ENCODE measurements at regions not wholly inside any gene's neighbourhood (a gene's known extent, or its start where the extent isn't known, plus 50 kb on each side); places are given as distances from the start of the nearest gene placed in this dataset.
A peak's percentile ranks its signal among the peaks of the same experiment; 100 is the strongest.
"Not testable (repeated sequence)": the region's sequence is repeated elsewhere in the genome, so short reads cannot be mapped to it uniquely, and the experiment has no call there.

DNA sequence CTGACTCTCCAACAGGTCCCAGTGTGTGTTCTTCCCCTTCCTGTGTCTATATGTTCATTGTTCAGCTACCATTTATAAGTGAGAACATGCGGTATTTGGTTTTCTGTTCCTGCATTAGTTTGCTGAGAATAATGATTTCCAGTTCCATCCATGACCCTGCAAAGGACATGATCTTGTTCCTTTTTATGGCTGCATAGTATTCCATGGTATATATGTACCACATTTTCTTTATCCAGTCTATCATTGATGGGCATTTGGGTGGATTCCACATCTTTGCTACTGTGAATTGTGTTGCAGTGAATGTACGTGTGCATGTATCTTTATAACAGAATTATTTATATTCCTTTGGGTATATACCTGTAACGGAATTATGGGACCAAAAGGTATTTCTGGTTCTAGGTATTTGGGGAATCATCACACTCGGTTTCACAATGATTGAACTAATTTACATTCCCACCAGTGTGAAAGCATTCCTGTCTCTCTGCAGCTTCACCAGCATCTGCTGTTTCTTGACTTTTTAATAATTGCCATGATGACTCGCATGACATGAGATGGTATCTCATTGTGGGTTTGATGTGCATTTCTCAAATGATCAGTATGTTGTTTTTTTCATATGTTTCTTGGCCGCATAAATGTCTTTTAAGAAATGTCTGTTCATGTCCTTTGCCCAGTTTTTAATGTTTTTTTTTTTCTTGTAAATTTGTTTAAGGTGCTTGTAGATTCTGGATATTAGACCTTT lies 60.2 kb downstream of the LSMEM1 start:
- DNase-seq (ENCODE audit: low spot score) = no peak

DNA sequence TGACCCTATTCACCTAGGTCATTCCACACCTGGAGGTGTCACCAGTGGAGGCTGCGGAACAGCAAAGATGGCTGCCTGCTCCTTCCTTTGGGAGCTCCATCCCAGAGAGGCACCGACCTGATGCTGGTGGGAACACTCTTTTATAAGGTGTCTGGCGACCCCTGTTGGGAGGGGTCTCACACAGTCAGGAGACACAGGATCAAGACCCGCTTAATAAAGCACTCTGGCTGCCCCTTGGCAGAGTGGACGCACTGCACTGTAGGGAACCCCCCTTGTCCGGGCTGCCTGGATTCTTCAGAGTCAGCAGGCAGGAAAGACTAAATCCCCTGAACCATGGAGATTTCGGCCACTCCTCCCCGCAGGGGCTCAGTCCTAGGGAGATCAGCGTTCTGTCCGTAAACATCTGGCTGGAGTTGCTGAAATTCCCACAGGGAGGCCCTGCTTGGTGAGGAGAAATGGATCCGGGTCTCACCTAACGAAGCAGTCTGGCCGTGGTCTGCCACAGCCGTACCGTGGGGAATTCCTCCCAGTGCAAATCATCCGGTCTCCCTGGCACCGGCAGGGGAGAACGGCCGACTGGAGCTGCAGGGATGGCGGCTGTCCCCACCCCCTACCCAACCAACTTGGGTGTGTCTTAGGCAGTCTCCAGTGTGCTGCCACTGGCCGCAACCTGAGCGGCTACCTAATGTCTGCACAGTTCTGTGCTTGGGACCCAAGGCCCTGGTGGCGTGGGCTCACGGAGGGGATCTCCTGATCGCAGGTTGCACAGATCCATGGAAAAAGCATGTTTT lies 66.1 kb downstream of the LSMEM1 start:
- DNase-seq (ENCODE audit: low spot score) = no peak

DNA sequence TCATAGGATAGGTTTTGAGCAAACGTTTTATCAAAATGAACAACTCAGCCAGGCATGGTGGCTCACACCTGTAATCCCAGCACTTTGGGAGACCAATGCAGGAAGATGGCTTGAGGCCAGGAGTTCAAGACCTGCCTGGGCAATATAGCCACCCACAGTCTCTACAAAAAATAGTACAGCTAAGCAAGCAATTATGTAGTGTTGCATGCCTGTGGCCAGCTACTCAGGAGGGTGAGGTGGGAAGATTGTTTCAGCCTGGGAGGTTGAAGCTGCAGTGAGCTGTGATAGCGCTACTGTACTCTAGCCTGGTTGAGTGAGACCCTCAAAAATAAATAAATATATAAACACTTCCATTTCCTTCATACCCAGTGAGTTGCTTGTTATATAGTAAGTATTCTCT lies 67.1 kb downstream of the LSMEM1 start:
- DNase-seq (ENCODE audit: low spot score) = no peak

DNA sequence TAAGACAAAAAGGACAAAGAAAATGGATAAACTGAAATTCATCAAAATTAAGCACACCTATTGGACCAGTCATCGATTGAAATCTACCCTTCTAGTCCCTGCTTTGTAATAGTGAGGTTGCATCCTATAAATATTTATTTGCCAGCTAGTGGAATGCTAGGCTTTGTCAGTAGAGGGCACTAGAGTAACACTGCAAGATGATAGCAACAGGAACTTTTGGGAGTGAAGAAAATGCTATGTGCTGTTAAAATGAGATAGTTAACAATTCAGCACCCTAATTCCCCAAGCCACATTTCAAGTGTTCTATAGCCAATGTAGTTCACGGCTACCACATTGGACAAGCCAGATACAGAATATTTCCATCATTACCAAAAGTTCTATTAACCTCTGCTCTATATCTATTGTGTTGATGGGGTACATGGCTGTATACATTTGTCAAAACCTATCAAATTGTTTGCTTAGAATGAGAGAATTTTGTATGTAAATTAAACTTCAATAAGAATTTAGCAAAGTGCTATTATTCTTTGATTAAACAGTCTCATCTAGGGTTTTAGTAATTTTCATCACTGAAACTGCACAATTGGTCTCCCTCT lies 69.8 kb downstream of the LSMEM1 start:
- DNase-seq (ENCODE audit: low spot score) = peak; percentile 52

DNA sequence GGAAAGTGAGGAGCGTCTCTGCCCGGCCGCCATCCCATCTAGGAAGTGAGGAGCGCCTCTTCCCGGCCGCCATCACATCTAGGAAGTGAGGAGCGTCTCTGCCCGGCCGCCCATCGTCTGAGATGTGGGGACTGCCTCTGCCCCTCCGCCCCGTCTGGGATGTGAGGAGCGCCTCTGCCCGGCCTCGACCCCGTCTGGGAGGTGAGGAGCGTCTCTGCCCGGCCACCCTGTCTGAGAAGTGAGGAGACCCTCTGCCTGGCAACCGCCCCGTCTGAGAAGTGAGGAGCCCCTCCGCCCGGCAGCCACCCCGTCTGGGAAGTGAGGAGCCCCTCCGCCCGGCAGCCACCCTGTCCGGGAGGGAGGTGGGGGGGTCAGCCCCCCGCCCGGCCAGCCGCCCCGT lies 70.7 kb downstream of the LSMEM1 start:
- not testable (repeated sequence) for DNase-seq (ENCODE audit: low spot score)

DNA sequence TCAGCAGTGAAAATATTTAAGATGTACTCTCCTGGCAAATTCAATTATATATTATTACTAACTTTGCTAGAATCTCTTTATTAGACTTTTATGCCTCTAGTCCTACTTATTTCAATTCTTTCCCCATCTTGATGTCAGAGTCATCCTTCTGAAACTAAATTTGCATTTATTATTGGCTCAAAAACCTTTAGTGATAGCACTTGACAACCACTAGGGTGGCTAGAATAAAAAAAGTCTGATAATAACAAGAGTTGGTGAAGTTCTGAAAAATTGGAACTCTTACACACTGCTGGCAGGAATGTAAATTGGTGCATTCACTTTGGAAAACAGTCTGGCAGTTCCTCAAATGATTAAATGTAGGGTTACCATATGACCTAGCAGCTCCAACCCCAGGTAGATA lies 73.8 kb downstream of the LSMEM1 start:
- no peak for DNase-seq (ENCODE audit: low spot score)

DNA sequence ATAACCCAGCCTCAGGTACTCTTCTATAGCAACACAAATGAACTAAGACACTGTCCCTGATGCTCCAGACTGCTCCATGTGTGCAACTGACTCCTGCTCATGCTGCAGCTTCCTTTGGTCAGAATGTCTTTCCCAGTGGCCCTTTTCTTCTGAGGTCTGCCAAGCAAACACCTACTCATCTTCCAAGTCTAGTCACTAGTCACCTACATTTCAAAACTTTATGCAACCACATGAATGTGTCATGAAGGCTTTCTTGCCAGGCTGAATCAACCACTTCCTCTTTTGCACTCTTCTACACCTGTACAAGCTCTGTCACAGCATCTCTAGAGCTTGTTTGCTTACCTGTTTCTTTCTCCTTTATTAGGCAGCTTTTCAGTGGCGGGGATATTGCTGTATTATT lies 75.8 kb downstream of the LSMEM1 start:
- DNase-seq (ENCODE audit: low spot score) = no peak

DNA sequence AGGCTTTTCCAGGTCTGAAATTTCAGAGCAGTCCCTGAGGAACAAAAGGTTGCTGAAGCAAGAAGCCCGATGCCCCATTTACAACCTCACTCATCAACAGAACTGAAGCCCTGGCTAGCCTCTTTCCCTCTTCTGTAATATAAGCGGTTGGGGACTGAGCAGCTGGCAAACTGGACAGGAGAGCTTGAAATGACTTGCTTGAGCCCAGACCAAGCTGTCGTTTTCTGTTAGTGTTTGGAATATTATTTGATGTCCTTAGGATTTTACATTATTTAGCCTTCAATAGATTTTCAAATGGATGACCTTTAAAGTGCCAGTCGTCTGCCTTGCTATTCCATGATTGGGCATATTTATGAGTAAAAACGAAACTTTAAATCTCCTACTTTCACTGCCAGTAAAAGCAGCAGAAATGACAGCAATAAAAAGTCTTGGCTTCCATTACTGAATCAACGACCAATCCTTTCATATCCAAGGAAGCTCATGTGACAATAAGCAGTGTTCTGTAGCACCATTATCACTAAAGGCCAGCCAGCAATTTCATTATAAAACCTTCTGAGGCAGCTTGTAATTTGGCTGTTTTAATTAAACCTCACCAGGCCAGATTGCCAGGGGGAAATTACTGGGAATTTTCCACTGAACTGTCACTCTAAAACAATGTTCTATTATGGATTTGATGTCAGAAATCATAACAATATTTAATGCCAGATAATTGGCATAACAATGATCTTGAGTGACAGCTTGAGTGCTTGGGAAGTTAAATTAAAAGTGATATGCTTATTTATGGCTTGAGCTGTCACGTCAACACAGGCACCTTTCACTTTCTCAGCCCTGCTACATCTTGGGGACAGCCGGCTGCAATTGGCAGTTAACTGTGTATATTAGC lies 85.9 kb downstream of the LSMEM1 start:
- no peak for DNase-seq (ENCODE audit: low spot score)

DNA sequence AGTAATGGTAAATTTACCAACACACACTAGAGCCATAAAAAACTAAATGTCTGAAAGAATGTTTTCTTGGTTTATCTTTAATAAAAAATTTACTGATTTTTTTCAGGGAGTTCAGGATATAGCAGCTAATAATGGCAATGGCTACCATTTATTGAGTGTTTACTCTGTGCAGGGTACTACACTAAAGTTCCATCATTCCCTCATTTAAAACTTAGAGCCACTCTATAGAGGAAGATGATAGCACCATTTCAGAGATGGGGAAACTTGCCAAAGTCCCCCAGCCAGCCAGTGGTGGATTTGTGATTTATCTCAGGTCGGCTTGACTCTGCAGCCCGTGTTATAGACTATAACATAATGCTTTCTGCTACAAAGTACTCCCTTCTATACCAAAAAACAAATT lies 86.6 kb downstream of the LSMEM1 start:
- no peak for DNase-seq (ENCODE audit: low spot score)

DNA sequence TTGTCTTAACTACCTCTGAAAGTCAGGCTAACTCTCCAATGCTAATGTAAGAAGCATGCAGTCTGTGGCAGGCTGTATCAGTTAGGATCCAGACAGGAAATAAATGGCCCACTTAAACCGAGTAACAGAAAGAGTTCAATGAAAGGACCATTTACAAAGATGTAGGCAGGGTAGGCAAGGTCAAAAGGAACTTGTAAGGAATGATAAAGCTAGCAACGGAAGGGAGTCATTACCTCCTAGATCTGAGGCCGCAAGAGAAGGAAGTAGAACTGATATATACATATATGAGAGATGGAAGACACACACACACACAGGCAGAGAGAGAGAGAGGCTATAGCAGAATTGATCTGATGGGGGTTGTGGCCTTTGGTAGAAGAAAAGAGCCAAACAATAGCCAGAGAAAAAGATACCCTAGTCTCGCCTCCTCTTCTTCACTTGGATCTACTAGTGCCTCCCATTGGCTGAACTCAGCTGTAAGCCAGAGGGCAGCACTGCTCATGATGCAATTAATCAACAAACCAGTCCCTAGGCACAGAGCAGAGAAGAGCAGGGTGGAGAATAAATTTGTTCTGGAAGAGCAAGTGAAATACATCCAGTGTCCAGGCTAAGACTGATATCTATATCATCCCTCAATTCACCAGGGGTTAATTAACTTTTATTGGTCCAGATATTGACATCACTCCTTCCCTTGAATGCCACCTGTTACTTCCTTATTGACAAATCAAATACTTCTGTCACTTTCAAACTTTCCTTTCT lies 91.2 kb downstream of the LSMEM1 start:
- no peak for DNase-seq (ENCODE audit: low spot score)

DNA sequence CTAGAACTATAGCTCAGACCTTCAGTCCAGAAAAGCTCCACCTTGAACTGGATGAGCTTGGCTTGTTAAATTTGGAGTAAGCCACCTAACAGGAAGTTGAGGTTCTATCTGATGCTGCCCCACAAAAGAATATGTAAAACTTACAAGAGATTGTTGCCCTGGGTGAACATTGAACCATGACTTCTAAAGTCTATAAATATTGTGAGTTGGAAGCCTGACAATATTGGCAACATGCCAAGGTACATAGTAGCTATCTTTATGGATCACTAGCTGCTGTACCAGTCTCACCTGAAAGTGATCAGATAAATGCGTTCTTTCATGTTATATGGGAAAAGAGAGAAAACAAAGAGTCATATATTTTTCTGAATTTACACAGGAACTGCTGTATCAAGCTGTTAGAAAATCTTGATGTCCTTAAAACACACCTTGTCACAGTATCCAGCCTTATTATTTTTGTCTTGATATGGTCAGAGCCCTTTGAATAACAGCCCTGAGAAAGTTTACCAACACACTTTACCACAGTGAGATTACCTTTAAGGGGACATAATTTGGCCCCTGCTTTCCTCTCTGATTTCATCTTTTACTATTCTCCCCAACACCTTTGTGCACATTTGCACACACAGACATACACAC lies 92.0 kb downstream of the LSMEM1 start:
- DNase-seq (ENCODE audit: low spot score) = no peak

DNA sequence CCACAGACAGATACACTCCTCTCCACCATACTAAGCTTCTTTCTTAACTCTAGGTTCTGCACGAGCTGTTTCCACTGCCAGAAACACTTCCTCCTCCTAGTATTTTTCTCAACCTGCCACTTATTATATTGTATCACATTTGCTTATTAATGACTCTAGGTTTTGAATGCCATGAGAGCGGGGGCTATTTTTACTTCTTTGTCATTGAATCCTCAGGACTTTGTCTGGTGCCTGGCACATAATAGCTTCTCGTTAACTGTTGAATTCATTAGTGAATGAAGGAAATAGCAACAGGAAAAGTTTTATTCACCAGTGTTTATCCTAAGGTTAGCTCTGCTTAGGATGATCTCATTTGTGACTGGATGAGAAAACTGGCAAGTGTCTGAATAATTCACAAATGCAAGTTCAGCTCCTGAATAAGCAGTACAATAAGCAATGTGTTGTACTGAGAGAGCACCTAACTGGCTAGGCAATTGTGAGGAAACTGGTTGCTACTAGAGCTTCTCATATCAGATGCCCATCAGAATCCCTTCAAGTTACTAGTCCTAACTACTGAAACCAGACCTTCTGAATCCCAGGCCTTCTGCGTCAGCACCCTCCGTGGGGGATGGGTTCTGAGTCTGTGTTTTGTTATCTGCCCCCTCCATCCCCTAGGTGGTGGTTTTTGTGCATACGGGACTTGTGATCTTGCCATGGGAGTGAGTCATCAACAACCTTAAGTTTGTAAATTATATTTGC lies 92.7 kb downstream of the LSMEM1 start:
- no peak for DNase-seq (ENCODE audit: low spot score)

DNA sequence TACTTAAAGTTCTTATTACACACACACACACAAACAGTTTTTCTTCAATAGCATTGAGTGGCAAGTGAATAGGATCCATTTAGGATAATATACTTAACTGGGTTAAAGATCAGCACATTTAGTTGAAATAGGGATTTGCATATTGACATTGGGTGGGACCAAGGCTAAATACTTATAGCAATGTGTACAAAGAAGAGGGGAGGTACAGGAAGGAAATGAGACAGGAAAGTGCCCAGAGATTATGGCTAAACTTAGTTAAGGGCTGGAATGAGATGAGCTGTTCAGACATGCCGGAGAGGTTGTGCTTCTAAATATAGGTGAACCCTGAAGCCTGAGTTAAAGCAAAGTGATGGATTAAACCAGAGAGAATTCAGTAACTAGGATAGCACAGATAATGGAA lies 95.1 kb downstream of the LSMEM1 start:
- DNase-seq (ENCODE audit: low spot score) = no peak

DNA sequence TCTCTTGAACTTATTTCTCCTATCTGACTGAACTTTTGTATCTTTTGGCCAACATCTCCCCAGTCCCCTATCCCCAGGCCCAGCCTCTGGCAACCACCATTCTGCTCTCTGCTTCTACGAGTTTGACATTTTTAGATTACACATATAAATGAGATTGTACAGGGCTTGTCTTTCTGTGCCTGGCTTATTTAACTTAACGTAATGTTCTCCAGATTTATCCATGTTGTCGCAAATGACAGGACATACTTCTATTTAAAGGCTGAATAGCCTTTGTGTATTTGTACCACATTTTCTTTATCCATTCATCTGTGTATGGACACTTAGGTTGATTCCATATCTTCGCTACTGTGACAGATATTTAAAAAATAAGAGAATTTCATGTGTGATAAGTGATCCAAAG lies 98.6 kb downstream of the LSMEM1 start:
- DNase-seq (ENCODE audit: low spot score) = no peak

DNA sequence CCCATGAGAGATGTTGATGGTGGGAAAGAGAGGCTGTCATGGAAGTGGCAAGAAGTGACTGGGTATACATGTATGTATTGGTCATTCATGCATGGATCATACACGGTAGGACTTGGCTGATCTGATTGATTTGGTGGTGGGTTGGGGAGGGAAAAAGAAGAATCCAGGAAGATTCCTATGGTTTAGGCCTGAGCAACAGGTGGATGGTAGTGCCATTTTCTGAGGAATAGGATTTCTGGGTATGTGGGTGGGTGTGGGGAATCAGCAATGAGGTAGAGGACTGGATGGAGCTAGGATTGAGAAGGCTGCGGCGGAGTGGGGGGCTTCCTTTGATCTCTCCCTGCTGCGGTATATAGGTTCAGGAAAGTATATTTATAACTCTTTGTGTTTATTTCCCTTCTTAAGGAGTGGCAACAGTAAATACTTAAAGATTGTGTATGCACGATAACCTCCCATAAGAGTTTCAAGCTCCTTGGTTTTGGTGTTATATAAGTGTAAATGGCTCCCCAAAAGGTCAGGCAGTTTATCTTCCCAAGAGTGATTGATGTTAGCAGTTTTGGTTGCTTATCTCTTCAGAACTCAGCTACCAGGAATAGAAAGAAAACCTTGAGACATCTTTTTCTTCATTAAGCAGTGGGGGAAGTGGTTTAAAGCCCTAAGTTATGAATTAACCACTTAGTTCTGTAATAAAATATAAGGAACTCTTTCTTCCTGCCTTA lies 100.1 kb downstream of the LSMEM1 start:
- no peak for DNase-seq (ENCODE audit: low spot score)

DNA sequence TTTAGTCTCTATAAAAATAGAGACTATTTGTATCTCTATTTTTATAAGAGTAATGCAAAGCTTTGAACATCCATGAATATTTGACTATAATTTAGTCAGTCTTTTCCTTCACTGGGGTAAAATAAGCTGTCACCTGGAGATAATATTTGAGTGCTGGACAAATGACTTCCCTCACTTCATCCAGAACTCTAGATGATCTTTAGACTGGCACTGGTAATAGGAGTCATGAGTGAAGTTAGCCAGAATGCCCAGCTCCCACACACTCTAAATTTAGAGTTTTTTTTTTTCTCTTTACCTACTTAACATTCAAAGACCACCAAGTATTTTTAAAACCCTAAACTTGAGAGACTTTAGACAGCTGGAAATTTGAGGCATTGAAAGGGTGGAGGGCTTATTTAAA lies 100.7 kb downstream of the LSMEM1 start:
- DNase-seq (ENCODE audit: low spot score) = no peak

DNA sequence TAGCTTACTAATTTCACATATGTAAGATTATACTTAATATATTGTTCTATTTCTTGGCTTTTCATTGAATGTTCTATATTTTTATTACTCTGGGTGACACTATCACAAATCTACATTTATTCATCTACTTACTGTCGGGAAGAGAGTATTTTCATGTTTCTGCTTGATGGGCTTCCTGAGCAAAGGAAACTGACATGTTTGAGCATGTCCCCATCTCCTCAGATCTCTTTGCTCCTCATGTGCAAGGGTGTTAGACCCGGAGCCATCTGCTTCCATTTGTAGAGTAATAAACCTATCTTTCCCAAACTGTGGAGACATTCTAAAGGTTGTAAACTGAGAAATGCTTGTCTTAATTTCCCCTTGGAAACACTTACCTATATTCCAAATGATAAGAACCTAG lies 103.5 kb downstream of the LSMEM1 start:
- DNase-seq (ENCODE audit: low spot score) = no peak

DNA sequence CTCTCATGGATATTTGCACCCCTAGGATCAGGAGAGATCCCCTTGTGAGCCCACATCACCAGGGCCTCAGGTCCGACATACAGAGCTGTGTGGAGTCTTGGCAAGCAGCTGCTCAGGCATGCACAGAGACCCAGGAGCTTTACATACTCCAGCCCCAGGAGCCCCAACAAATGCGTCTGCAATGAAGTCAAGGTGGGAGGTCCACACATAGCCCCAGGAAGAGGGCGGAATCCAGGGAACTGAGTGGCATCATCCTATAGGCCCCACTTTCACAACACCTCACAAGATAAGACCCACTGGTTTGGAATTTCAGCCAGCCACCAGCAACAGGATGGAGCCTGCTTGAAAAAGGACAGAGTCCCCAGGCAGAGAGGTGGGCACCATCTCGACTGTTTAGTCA lies 106.7 kb downstream of the LSMEM1 start:
- DNase-seq (ENCODE audit: low spot score) = no peak

DNA sequence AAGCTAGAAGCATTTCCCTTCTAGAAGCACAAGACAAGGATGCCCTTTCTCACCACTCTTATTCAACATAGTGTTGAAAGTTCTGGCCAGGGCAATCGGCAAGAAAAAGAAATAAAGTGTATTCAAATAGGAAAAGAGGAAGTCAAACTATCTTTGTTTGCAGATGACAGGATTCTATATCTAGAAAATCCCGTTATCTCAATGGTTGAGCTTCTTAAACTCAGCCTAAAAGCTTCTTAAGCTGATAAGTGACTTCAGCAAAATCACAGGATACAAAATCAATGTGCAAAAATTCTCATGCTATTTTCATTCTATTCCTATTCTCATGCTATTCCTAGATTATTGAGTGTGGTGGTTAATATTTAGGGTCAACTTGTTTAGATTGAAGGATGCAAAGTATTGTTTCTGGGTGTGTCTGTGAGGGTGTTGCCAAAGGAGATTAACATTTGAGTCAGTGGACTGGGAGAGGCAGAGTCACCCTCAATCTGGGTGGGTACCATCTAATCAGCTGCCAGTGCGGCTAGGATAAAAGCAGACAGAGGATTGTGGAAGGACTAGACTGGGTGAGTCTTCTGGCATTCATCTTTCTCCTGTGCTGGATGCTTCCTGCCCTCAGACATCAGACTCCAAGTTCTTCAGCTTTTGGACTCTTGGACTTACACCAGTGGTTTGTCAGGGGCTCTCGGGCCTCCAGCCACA lies 111.9 kb downstream of the LSMEM1 start:
- DNase-seq (ENCODE audit: low spot score) = not testable (repeated sequence)

Measured in AG08395 (cell line).